T-helper 2 cell treated with Interferon-gamma antibody and Interleukin-4, amounts not matched to agents 100 ng/mL and 5 ng/mL, for 36 hours (primary cell): ENCODE measurements at regions not wholly inside any gene's neighbourhood (a gene's known extent, or its start where the extent isn't known, plus 50 kb on each side); places are given as distances from the start of the nearest gene placed in this dataset.
"Not testable (repeated sequence)": the region's sequence is repeated elsewhere in the genome, so short reads cannot be mapped to it uniquely, and the experiment has no call there.

Experiments used
- intact Hi-C: fragments of 100-400 bp; cut with micrococcal nuclease; formaldehyde crosslinking; loops from one replicate; pipeline ENCODE4 v1.15.1; 2023

- intact Hi-C loops: no loop called here
Measured at GRCh38 chr1:243996223-243996622, 54.9 kb upstream of the ZBTB18 start.

GRCh38 chr1:243991650-243992049 is 59.4 kb upstream of the ZBTB18 start:
- intact Hi-C loops: no loop called here

- intact Hi-C loops: no loop called here
Measured at GRCh38 chr1:243984788-243985187, 66.3 kb upstream of the ZBTB18 start.

GRCh38 chr1:243982447-243983018 is 68.5 kb upstream of the ZBTB18 start:
- intact Hi-C loops: no loop called here

- intact Hi-C loops: no loop called here
Measured at GRCh38 chr1:243980471-243980870, 70.6 kb upstream of the ZBTB18 start.

- intact Hi-C loops: no loop called here
Measured at GRCh38 chr1:243980071-243980470, 71.0 kb upstream of the ZBTB18 start.

GRCh38 chr1:243979396-243979795 is 71.7 kb upstream of the ZBTB18 start:
- intact Hi-C loops: no loop called here

- intact Hi-C loops: no loop called here
Measured at GRCh38 chr1:243977094-243977493, 74.0 kb upstream of the ZBTB18 start.

GRCh38 chr1:243974451-243975292 is 76.4 kb upstream of the ZBTB18 start:
- intact Hi-C loops: no loop called here

- intact Hi-C loops: no loop called here
Measured at GRCh38 chr1:243973169-243973568, 77.9 kb upstream of the ZBTB18 start.

GRCh38 chr1:243970077-243970476 is 81.0 kb upstream of the ZBTB18 start:
- intact Hi-C loops: no loop called here

GRCh38 chr1:243968413-243968812 is 82.7 kb upstream of the ZBTB18 start:
- intact Hi-C loops: no loop called here

GRCh38 chr1:243964915-243965314 is 86.2 kb upstream of the ZBTB18 start:
- intact Hi-C loops: no loop called here

GRCh38 chr1:243963571-243963970 is 87.5 kb upstream of the ZBTB18 start:
- intact Hi-C loops: no loop called here

GRCh38 chr1:243962541-243962940 is 88.5 kb upstream of the ZBTB18 start:
- intact Hi-C loops: no loop called here

- intact Hi-C loops: no loop called here
Measured at GRCh38 chr1:243959998-243960397, 91.1 kb upstream of the ZBTB18 start.

- intact Hi-C loops: no loop called here
Measured at GRCh38 chr1:243957141-243957540, 93.9 kb upstream of the ZBTB18 start.

GRCh38 chr1:243956450-243956849 is 94.6 kb upstream of the ZBTB18 start:
- intact Hi-C loops: no loop called here

- intact Hi-C loops: not testable (repeated sequence)
Measured at GRCh38 chr1:243951207-243951606, 99.9 kb upstream of the ZBTB18 start.

- intact Hi-C loops: no loop called here
Measured at GRCh38 chr1:243950166-243950565, 100.1 kb upstream of the AKT3 start.

- intact Hi-C loops: loop anchor here (2.0 kb wide), 1 partner anchor 602 kb away; no protein-coding TSS in a partner anchor
Measured at GRCh38 chr1:243946946-243947345, 96.9 kb upstream of the AKT3 start.

GRCh38 chr1:243946253-243946652 is 96.2 kb upstream of the AKT3 start:
- intact Hi-C loops: loop anchor here (2.0 kb wide), 1 partner anchor 601 kb away; no protein-coding TSS in a partner anchor

GRCh38 chr1:243945727-243946126 is 95.7 kb upstream of the AKT3 start:
- intact Hi-C loops: loop anchor here (2.0 kb wide), 1 partner anchor 601 kb away; no protein-coding TSS in a partner anchor
